Right atrium auricular region (tissue), 2 donors: ENCODE measurements at regions not wholly inside any gene's neighbourhood (a gene's known extent, or its start where the extent isn't known, plus 50 kb on each side); places are given as distances from the start of the nearest gene placed in this dataset.

ENCODE experiments used
- DNase-seq: peaks from one replicate; pipeline ENCODE4 v3.0.0-alpha.2; 2019; ENCODE audit warnings: low spot score
- H3K27ac ChIP-seq, 2 donors: fragments of 200-600 bp; sonication (generic); 1 replicate in 1 of 2; 2 replicates in 1 of 2; pipeline ENCODE4 v1.5.1; 2016 to 2019
- H3K27me3 ChIP-seq, 2 donors: fragments of 200-600 bp; sonication (generic); one replicate each; pipeline versions ENCODE4 v1.5.1 to v1.6.0; 2017 to 2019
- H3K36me3 ChIP-seq: fragments of 200-600 bp; sonication (generic); one replicate; pipeline ENCODE4 v1.5.1; 2016
- H3K4me1 ChIP-seq, 2 donors: fragments of 200-600 bp; sonication (generic); one replicate each; pipeline versions ENCODE4 v1.5.1 to v1.6.0; 2017 to 2019
- H3K4me3 ChIP-seq, 2 donors: fragments of 200-600 bp; sonication (generic); 1 replicate in 1 of 2; 2 replicates in 1 of 2; pipeline ENCODE4 v1.5.1; 2017 to 2019; ENCODE audit warnings: mild to moderate bottlenecking in 1 of 2, moderate library complexity in 1 of 2
- H3K9me3 ChIP-seq, 2 donors: fragments of 200-600 bp; sonication (generic); one replicate each; pipeline ENCODE4 v1.5.1; 2019
- TF ChIP-seq, protein P1 (sequence below), 2 donors: fragments of 200-600 bp; sonication (generic); IDR thresholded peaks; one replicate each; pipeline ENCODE4 v1.5.1; 2019; ENCODE audit warnings: antibody characterized with exemption in 2 of 2

DNA sequence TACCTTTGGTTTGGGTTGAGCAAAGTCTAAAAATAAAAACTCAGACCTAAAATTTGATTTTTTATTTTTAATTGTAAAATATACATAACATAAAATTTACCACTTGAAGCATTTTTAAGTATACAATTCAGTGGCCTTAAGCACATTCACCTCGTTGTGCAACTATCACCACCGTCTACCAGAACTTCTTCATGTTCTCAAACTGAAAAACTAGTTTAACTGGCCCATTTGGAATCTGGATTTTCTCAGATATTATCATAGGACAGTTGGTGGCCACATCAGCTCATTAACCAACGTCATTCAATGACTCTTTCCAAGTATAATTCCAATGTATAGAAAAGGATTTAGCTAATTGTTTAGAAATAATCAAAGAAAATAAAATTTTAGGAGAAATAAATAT lies 319.3 kb downstream of the TLE1 start:
- no peak overlapping the region for H3K27ac ChIP-seq
- H3K36me3 ChIP-seq: no peaks in the 10 kb centered on the region
- TF ChIP-seq, protein P1, sequence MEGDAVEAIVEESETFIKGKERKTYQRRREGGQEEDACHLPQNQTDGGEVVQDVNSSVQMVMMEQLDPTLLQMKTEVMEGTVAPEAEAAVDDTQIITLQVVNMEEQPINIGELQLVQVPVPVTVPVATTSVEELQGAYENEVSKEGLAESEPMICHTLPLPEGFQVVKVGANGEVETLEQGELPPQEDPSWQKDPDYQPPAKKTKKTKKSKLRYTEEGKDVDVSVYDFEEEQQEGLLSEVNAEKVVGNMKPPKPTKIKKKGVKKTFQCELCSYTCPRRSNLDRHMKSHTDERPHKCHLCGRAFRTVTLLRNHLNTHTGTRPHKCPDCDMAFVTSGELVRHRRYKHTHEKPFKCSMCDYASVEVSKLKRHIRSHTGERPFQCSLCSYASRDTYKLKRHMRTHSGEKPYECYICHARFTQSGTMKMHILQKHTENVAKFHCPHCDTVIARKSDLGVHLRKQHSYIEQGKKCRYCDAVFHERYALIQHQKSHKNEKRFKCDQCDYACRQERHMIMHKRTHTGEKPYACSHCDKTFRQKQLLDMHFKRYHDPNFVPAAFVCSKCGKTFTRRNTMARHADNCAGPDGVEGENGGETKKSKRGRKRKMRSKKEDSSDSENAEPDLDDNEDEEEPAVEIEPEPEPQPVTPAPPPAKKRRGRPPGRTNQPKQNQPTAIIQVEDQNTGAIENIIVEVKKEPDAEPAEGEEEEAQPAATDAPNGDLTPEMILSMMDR (IDR thresholded peaks at IDR 0.05): no peak
- no peak for DNase-seq
- H3K4me3 ChIP-seq: no peak overlapping the region
- peaks cover 0 to 6% of the 10 kb centered on the region in 2 donors for H3K9me3 ChIP-seq
- peaks cover 0 to 13% of the 10 kb centered on the region in 2 donors for H3K4me1 ChIP-seq
- H3K27me3 ChIP-seq: no peaks in the 10 kb centered on the region

DNA sequence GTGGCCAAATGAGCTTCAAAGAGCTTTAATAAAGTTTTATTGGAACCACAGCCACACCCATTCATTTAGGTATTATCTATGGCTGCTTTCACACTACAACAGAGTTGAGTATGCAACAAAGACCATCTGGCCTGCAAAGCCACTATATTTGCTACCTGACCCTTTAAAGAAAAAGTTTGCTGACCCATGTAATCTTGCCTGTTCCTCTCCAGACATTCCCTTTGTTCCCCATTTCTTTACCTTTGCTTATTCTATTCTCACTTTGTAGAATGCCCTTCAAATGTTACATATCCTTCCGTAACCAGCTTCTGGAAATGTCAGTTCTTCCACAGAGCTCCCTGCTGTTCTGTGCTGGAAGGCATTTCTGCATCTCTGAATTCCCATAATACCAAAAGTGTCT lies 320.2 kb downstream of the TLE1 start:
- Histone ChIP-seq H3K4me3 (no peak overlapping the region), H3K27me3 (no peaks in the 10 kb centered on the region), H3K36me3 (no peaks in the 10 kb centered on the region), H3K4me1 (peaks cover 0 to 7% of the 10 kb centered on the region in 2 donors), H3K9me3 (peaks cover 0 to 13% of the 10 kb centered on the region in 2 donors), H3K27ac (no peak overlapping the region)
- DNase-seq: no peak
- TF ChIP-seq, protein P1 (IDR thresholded peaks at IDR 0.05): no peak

DNA sequence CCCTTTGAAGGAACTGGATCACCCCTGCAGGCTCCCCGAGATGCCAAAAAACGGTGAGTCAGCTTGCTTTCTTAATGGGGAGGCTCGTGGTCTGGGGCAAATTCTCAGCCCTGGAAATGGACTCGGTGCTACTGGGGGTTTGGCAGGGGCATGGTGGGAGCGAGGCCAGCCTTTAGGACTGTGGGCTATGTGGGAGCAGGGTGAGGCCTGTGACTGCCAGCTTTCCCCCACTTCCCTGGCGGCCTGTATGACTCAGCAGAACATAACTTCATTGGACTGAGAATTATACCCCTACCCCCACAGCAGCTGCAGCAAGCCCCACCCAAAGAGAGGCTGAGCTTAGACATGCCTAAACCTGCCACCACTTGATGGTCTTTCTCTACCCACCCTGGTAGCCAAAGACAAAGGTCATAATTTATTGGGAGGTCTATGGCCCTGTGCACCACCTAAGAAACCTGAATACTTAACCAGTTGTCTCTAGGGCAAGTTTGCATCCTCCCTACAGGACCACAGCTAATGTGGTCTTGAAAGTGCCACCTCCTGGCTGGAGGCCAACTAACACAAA lies 325.3 kb downstream of the TLE1 start:
- H3K27me3 ChIP-seq: no peaks in the 10 kb centered on the region
- TF ChIP-seq, protein P1 (IDR thresholded peaks at IDR 0.05): no peak
- H3K4me3 ChIP-seq: no peak overlapping the region
- no peak overlapping the region for H3K27ac ChIP-seq
- H3K4me1 ChIP-seq: no peaks in the 10 kb centered on the region
- no peak for DNase-seq
- H3K9me3 ChIP-seq: peaks cover 0 to 13% of the 10 kb centered on the region in 2 donors
- no peaks in the 10 kb centered on the region for H3K36me3 ChIP-seq

DNA sequence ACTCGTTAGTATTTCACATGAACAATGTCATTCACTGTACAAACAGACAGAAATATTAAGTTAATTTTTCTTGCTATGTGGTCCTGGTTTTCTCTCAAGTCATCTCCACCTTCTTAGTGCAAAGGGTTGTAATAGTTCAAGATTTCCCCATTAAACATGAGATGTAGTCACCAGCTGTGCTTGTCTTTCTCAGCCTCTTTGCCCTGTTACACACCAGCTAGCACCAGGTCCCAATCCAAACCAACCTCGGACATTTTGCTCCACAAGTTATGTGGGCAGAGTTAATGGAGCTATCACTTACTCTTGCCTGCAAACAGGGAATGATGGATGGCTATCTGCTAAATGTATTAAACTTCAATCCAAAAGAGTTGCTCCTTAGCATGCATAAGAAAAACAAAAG lies 328.1 kb downstream of the TLE1 start:
- H3K9me3 ChIP-seq: peaks cover 0 to 13% of the 10 kb centered on the region in 2 donors
- no peaks in the 10 kb centered on the region for H3K27me3 ChIP-seq
- TF ChIP-seq, protein P1 (IDR thresholded peaks at IDR 0.05): no peak
- H3K36me3 ChIP-seq: no peaks in the 10 kb centered on the region
- DNase-seq: no peak
- H3K27ac ChIP-seq: no peak overlapping the region
- no peaks in the 10 kb centered on the region for H3K4me1 ChIP-seq
- H3K4me3 ChIP-seq: no peak overlapping the region

DNA sequence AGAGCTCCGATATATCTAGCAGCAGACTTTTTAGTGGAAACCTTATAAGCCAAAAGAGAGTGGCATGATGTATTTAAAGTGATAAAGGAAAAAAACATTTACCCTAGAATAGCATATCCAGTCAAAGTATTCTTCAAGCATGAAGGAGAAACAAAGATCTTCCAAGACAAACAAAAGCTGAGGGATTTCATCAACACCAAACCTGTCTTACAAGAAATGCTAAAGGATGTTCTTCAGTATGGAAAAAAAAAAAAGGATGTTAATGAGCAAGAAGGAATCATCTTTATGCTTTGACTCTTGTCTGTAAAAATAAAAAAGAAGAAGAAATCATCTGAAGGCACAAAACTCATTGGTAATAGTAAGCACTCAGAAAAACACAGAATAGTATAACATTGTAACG lies 338.2 kb downstream of the TLE1 start:
- TF ChIP-seq, protein P1 (IDR thresholded peaks at IDR 0.05): no peak

DNA sequence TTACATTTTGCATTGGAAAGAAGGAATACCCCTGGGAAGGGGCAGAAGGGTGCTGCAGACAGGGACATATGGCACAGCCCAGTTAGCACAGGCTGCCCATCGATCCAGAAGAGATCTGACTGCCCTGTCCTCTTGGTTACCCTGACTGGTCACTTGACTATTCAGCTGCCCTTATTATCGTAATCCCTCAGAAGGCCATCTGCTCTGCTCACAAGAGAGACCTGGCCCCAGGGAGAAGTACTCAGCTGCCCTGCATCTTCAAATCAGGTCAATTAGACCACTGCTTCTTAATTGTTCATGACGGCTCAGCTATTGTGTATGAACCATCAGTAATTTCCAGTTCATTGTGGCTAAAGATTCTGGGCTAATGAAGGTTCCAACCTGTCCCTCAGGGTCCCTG lies 345.0 kb downstream of the TLE1 start:
- Histone ChIP-seq H3K9me3 (no peaks in the 10 kb centered on the region), H3K36me3 (no peaks in the 10 kb centered on the region), H3K27ac (no peak overlapping the region), H3K4me3 (no peak overlapping the region), H3K27me3 (no peaks in the 10 kb centered on the region), H3K4me1 (no peaks in the 10 kb centered on the region)
- TF ChIP-seq, protein P1 (IDR thresholded peaks at IDR 0.05): no peak
- DNase-seq: no peak

More for the DNA sequence above, 338.2 kb downstream of the TLE1 start:
- no peak overlapping the region for H3K27ac ChIP-seq
- H3K27me3 ChIP-seq: no peaks in the 10 kb centered on the region
- no peaks in the 10 kb centered on the region for H3K4me1 ChIP-seq
- no peaks in the 10 kb centered on the region for H3K36me3 ChIP-seq
- no peak for DNase-seq
- no peak overlapping the region for H3K4me3 ChIP-seq
- H3K9me3 ChIP-seq: no peaks in the 10 kb centered on the region
